RCC 7860 (cell line): ENCODE measurements at regions not wholly inside any gene's neighbourhood (a gene's known extent, or its start where the extent isn't known, plus 50 kb on each side); places are given as distances from the start of the nearest gene placed in this dataset.

Source experiments
- DNase-seq: peaks from one replicate; pipeline ENCODE4 v3.0.0-alpha.2; 2015; ENCODE audit warnings: low spot score
- FAIRE-seq: peaks from 2 replicates; lab custom pipeline; 2012; peaks lifted over from hg19 to GRCh38; lab: Jason Lieb, UNC

DNA sequence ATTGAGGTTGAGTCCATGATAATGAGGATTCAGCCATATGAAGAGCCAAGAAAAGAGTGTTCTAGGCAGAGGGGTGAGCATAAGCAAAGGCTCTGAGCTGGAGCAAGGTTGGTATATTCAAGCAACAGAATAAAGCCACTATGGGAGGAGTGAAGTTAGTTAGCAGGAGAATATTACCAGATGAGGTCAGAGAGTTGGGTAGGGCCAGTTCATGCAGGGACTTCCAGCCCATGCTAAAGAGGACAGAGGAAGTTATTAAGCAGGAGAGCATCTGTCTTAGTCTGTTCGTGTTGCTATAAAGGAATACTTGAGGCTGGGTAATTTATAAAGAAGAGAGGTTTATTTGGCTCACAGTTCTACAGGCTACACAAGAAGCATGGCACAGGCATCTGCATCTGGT is 57.1 kb upstream of the ATG10 start:
- DNase-seq, result no peak
- no peak for FAIRE-seq

DNA sequence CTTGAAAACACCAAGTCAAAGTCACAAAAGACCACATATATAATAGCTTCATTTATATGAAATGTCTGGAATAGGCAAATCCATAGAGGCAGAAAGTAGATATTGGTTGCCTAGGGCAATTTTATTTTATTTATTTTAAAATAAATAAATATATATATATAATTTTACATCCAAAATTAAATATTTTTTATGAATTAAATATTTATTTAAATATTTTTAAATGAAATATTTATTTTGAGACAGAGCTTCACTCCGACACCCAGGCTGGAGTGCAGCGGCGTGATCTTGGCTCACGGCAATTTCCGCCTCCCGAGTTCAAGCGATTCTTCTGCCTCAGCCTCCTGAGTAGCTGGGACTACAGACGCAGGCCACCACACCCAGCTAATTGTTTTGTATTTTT is 58.9 kb upstream of the ATG10 start:
- DNase-seq, result no peak
- no peak for FAIRE-seq

DNA sequence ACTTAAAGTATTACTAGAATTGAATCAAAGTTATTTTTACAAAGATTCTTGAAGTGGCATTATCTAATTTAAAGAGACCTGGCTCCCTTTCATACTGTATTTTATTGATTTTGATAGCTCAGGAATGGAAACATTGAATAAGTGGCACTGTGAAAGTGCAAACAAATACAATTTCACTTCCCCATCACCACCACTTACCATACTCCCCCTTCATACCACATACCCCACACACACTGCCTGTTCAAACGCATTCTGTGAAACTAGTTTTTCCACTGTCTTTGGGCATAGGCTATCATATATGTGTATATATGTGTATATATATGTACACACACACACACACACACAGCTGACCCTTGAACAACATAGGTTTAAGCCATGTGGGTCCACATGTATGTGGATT is 62.1 kb upstream of the ATG10 start:
- no peak for FAIRE-seq
- DNase-seq, result no peak

DNA sequence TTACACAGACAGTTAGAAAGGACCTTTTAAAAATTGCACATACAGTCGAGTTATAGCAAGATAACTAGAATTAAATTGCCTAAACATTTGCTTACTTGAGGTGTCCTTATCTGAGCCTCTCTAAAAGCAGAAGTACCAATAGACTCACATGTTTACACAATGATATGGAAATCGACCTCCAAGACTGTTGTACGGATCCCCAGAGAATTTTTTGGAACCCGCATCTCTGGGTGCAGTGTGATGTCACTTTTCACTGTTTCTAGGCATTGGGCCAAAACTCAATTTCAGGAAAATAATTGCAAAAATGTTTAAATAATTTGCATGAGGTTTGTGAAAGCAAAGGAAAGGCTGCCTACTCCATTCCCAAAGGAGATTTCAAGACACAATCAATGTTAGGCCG is 63.1 kb upstream of the ATG10 start:
- DNase-seq, result no peak
- no peak for FAIRE-seq

DNA sequence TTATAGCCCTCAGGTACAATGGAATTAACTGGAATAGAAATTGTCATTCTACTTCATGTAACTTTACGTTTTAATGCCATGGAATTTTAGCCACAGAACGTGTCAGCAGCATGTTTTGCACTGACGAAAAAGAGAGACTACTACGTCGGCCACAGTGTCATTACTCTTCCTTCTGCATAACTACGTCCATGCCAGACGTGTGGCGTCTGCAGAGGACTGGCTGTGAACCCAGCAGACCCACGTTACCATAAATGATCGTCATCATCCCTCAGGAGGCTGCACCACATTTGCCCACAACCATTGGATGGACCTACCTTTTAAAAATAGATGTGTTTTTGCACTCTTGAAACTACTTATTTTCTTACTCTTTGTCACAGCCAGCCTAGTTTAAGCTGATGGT is 63.8 kb upstream of the ATG10 start:
- FAIRE-seq (no peak), DNase-seq (no peak)

DNA sequence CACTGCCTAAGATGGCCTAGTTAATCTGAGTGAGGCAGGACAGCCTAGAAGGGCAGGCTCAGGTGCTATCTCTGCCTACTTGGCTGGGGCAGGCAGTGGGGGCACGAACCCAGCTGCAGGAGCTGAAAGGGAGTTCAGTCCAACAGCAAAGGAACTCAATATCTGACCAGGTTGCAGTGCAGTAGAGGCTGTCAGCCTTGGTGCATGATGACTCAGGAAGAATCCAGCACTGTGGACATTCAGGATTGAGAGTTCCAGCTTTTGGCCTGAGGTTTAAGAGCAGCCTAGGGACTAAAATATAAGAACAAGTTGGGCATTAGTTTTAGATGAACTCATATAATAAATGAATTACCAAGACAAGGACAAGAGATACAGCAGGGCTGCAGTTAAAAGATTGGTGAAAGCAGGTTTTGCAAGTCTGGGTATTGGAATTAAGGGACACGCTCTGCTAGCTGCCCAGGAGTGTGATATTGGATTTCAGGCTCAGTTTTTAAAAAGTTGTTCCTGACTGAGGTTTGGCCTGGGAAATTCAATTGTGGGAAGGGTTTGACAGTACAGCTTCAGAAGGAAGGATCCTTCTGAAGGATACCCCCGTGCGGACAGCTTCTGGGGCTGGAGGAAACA is 64.7 kb upstream of the ATG10 start:
- DNase-seq (no peak), FAIRE-seq (no peak)

DNA sequence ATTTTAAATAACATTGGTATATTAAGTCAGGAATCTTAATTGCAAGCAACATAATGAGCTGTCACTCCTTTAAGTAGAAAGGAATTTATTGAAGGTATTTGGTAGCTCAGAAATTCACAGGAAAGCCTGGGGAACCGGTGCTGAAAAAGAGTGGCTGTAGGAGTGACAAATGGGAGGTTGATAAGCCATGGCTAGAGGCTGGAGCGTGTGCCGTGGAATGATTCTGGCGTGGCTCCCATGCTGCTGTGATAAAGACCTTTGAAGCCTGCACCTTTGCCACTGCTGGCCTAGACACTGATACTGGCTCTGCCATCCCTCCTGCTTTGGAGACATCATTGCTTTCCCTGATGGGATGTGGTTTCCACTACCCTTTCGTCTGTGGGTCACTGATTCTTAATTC is 65.7 kb upstream of the ATG10 start:
- DNase-seq (no peak), FAIRE-seq (no peak)

DNA sequence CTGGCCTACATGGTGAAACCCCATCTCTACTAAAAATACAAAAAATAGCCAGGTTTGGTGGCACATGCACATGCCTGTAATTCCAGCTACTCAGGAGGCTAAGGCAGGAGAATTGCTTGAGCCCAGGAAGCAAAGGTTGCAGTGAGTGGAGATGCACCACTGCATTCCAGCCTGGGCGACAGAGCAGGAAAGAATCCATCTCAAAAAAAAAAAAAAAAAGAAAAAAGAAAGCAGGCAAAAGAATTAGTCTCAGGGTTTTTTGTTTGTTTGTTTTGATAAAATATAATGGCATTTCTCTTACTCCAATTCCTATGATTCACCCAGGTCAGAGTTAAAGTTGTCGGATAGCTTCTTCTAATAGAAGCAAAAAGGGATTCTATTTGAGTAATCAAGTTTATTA is 67.0 kb upstream of the ATG10 start:
- FAIRE-seq (no peak), DNase-seq (no peak)

DNA sequence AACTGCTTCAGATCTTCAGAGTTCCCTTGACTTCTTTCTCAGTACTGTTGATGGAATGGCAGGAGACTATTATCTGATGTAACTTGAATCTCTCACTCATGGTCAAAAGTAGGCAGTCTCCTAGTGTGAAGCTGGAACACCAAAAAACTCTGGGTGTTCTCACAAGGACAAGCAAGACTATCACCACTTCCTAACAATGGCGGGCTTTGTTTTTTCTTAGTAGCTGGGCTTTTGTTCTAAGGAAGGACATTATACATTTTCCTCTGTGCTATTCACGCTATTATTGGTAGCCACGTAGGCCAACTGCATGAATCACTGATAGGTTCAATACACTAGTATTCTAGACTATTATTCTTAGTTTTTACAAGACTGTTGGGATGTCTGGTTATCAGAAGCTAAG is 67.7 kb upstream of the ATG10 start:
- DNase-seq, result no peak
- no peak for FAIRE-seq

DNA sequence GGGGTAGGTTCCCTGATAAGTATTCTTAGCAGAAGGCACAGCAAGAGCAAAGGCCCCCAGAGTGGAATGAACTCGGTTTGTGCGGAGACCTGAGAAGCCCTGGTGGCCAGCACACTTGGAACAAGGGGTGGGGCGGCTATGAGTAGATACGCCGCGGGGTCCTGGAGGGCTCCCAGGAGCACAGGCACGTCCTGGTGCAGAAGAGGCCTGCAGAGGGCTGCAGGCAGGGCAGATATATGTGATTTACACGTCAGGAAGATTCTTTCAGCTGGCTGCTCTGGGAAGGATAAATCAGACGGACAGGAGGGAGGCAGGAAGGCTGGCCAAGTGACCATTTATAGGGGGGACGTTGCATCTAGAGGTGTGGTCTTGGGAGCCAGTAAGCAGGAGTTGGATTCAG is 70.2 kb upstream of the ATG10 start:
- no peak for FAIRE-seq
- DNase-seq, result no peak

DNA sequence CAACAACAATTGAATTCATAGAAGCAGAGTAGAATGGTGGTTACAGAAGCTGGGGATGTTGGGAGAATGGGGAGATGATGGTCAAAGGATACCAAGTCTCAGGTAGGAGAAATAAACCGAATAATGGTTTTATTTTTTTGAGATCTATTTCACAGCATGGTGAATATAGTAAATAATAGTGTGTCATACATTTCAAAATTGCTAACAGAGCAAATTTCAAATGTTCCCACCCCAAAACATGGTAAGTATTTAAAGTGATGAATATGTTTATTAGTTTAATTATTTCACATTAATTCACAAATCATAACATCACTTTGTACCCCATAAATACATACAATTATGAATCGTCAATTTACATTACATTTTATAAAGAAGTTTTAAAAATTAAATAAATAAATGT is 72.7 kb upstream of the ATG10 start:
- DNase-seq, result no peak
- no peak for FAIRE-seq

DNA sequence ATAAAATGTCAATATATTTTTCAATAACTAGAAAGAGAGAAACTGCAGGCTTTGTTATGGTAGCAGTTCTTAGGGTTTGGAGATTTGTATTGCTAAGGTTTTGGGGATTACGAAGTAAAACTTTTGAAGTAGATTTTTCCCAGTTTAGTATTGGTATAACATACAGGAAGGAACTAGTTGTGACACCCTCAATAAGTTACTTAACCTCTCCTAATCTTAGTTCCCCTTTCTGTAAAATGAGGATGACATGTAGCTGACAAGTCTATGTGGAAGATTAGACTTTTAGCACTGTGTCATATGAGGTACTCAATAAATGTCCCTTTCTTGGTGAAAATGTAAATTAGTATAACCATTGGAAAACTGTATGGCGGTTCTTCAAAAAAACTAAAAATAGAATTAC is 73.4 kb upstream of the ATG10 start:
- no peak for FAIRE-seq
- no peak for DNase-seq

DNA sequence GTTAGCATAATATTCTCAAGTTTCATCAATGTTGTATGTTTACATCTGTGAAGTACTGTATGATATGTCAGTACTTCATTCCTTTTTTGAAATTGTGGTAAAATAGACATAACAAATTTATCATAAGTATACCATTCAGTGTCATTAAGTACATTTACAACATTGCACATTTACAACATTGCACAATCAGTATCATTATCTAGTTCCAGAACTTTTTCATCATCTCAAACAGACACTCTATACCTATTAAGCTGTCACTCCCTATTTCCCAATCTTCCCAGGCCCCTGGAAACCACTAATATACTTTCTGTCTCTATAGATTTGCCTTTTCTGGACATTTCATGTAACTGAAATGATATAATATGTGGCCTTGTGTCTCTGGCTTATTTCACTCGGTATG is 75.1 kb upstream of the ATG10 start:
- no peak for FAIRE-seq
- DNase-seq, result no peak

DNA sequence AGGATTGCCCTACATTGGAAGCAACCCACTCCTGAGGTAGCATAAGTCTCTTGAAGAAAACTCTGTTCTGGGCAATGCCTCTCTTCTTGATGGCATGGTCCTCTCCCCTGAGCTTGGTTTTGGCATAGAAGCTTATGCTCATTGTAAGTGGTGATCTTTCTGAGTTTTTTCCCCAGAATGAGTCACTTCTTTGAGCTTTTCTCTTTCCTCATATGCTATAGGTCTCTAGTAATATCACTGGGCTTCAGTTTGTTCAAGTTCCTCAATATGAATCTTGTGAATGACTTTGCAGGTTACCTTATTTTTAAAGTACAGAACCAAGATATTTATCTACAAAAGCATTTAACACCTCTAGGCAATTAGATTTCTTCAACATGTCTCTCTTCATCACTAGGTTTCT is 76.5 kb upstream of the ATG10 start:
- FAIRE-seq (no peak), DNase-seq (no peak)

DNA sequence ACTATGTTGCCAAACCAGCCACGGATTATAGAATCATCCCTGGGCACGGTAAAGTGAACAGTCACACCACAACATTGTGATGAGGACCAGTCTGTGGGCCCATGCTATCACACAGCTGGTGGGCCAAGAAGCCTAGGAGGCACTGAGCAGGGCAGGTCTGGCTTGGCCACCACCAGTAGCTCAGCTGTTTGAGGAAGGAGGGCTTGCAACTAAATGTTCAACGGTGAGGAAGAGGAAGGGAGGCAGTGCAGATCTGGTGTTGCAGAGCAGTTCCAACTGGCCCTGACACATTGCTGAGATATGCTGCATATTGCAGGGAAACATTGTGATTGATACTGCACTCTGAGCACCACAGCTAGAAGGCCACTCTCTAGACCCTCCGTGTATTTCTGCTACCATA is 77.9 kb upstream of the ATG10 start:
- FAIRE-seq, result no peak
- no peak for DNase-seq

DNA sequence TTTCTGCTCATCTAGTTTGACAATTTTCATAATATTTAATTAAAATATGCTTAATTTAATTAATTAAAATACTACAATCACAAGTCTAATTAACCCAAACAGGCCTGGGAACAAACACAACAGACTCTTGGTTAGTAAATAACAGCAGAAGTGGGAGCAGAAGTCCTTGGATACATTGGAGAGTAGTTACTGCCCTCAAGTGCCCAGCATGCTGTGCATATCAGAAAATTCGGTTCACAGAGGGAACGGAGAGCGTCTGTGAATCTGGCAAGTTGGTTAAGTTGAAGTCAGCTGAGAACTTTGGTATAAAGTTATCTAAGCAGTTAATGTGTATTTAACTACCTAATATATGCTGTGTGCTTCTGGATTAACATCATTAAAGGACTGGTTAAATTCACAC is 87.0 kb upstream of the ATG10 start:
- no peak for FAIRE-seq
- no peak for DNase-seq

DNA sequence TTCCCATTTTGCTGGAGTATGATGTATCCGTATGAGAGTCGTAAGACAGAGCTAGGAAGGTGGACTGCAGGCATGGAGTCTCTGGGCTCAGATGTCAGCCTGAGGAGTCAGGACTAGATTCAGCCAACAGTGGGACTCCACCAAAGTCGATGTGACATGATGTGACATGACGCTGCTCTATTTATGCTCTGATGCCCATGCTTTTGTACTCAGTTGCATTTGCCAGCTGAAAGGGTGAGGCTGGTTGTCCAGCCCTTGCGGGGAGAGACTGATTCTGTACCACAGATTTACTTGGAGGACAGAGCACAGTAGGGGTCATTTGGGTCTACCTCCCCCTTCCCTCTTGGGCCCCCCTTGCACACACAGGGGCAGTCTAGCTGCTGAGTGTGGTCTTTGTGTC is 88.5 kb upstream of the ATG10 start:
- FAIRE-seq (no peak), DNase-seq (no peak)

DNA sequence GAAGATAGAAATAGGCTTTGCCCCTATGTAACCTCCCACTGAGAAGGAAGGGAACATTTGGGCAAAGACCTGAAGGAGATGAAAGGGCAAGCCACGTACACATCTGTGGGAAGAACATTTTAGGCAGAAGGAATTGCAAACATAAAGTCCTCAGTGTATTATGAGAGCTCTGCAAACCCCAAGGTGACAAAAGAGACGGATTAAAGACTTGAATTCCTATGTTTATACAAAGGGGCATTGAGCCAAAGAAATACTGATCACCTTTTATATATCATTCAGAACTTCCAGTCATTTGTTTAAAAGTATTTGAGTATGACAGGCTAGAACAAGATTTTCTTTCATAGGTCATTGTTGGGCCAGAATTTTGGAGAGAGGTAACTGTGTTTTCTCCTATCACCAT is 90.2 kb upstream of the ATG10 start:
- FAIRE-seq (no peak), DNase-seq (no peak)

DNA sequence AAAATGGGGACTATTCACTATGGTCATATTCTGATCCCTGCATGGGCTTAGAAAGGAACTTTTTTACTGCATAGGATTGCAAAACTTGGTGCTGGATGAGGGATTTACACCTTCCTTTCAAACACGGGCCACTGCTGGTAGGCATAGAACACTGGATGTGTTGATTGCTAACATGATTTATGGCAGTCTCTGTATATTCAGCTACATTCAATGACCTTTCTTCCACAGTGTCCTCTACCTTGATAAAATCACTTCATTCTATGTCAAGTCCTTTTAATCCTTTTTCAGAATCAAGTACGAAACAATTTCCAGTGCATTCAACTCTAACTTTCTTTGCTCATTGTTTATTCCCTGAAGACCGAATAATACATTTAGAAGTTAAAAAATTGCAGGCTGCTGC is 91.9 kb upstream of the ATG10 start:
- DNase-seq (no peak), FAIRE-seq (no peak)

DNA sequence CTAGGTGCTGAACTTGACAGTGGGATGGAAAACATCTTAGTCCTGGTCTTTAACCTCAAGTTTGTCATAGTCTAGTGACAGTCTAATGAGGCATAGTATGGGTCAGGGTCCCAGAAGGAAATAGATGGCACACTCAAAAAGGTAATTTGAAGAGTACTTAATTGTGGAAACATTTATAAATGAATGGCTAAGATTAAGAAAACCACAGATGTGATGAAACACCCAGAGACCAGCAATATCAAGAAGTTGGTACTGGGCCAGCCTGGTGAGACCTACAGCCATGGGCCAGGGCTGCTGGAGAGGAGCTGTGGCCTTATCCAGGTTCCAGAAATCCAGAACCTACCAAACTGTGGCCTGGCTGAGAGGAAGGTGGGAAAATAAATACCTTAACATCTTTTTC is 93.5 kb upstream of the ATG10 start:
- no peak for FAIRE-seq
- DNase-seq, result no peak

DNA sequence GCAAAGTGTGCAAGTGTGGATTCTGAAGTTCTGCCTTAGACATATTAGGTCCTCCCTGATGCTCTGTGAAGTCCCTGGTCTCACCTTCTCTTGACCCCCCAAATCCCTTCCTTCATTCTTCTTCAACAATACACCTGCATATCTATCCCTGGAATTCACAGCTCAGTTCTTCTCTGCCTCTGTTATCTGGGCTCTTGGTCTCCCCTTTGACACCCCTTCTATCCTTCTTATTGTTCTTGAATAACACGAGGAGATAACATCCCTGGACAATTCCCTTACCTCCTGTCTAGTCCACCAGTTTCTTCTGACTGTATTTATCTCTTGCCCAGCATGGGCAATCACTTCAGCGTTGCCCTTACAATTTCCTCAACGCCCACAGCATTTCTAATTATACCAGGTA is 104.8 kb upstream of the ATG10 start:
- no peak for DNase-seq
- FAIRE-seq, result no peak

DNA sequence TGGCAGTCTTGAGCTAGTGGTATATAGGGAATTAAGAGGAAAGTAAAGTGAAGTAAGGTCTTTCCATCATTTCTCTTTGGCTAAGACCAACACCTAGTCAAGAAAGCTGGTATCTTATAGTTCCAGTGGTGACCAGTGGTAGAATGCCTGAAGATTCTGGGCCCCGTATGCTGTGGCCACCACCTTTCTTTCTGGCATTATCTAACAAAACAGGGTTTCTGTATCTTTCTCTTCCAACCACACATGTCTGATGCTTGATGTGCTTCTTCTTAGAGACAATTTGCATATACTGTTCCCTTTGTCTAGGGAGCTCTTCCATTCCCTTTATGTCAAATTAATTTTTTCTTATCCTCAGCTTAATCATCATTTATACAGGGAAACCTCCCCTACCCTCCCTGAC is 109.9 kb upstream of the SSBP2 start:
- DNase-seq (no peak), FAIRE-seq (no peak)

DNA sequence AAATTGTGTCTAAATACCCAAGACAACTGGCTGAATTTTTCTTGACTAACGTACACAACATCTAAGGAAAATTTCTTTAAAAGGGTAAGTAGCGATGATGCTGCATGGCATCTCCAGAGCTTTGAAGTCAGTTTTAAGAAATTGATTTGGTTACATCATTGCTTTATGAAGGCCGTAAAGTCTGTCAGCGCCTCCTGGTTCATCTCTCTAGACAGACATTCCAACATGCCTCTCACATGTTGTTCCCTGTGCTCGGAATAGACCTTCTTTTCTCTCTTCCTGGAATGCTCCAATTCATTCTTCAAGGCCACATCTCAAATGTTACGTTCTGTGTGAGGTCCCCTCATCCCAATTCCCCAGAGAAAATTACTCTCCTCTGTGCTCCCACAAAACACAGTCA is 108.7 kb upstream of the SSBP2 start:
- DNase-seq, result no peak
- FAIRE-seq, result no peak
